Frontal cortex (tissue), 3 donors: ENCODE measurements at regions not wholly inside any gene's neighbourhood (a gene's known extent, or its start where the extent isn't known, plus 50 kb on each side); places are given as distances from the start of the nearest gene placed in this dataset.
"Not testable (repeated sequence)": the region's sequence is repeated elsewhere in the genome, so short reads cannot be mapped to it uniquely, and the experiment has no call there.

Source experiments
- DNase-seq, 2 donors: peaks; one replicate each; pipeline ENCODE4 v3.0.0; 2012; ENCODE audit warnings: low spot score in 2 of 2
- FAIRE-seq: peaks from 2 replicates; lab custom pipeline; 2012; peaks lifted over from hg19 to GRCh38; lab: Jason Lieb, UNC
- donor health status: control.
- donor health status: control.
- donor health status: control.

DNA sequence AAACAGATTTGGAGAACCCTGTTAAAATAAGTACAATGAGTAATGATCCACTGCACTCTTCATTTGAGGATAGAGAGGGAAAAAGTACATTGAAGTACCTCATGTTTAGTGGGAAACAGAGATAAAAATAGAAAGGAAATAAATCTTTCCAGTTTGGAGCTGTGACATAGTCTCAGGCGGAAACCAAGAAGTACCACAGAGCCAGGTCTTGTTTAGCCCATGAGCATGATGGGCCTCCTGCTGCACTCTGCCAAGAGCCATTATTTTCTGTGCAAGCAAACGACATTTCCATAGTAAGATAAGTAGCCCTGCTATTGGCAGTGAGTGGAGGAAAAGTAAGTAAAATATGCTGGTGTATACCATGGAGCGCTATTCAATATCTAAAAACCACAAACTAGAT is 796.1 kb downstream of the TBL1XR1 start:
- FAIRE-seq = no peak
- no peak for DNase-seq

DNA sequence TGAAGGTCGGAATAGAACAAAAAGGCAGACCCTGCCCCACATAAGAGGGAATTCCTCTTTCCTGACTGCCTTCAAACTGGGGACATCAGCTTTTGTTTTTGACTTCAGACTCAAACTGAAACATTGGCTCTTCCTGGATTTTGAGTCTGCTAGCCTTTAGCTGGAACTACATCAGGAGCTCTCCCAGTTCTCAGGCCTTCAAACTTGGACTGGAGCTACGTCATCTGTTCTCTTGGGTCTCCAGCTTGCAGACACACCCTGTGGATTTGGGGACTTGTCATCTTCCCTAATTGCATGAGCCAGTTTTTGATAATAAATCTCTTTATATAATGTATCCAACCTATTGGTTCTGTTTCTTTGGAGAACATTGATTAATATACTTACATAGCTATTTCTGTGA is 798.1 kb downstream of the TBL1XR1 start:
- no peak for DNase-seq
- FAIRE-seq = no peak

DNA sequence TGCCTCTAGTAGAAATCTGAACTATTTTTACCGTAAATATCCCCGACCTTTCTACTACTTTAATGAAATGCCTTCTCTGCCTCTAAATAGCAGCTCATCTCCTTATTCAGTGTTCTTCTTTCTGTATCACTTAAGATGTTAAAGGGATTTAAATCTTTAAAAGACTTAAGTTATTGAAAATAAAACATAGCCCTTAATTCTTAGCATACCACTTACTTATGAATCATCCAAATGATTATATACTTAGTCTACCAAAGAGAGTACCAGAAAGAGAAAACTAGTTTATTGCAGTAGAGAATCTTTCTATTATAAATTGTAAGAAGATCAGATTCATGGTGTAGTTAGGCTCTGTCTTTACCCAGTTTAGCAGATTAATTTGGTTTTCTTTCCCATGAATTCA is 802.0 kb downstream of the TBL1XR1 start:
- no peak for DNase-seq
- no peak for FAIRE-seq

DNA sequence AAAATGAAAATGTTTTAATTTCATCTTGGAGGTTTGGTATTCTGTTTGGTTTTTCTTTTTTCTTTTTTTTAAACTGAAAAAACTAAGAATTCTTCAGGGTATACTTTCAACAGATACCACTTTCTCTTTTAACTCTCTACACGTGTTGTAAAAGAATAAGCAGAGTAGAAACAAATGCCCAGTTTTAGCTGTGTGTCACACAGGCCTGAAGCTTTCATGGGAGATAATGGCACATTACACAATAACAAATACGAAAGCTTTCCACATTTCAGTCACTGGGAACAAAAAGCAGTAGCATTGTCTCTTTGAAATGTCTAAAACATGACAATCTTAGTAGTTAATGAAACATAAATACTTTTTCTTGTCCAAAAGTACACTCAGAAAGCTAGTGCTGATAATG is 818.5 kb downstream of the TBL1XR1 start:
- FAIRE-seq (no peak), DNase-seq (no peak)

DNA sequence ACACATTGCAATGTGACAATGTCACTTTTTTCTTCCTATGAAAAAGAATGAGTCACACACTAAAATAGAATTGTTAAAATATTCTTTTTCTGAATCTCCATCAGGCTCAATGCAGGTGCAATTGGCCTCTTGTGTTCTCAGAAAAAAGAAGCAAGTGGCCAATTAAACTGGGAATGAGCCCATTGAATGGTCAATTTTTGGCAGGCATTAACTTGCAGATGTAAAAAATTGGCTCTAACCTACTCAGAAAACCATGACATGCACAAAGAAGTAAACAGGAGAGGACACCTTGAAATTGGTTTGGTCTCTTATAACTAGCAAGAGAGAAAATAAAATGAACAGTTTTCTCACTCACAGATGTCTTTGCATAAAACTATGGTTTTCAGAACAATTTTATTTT is 820.8 kb downstream of the TBL1XR1 start:
- DNase-seq (no peak), FAIRE-seq (no peak)

DNA sequence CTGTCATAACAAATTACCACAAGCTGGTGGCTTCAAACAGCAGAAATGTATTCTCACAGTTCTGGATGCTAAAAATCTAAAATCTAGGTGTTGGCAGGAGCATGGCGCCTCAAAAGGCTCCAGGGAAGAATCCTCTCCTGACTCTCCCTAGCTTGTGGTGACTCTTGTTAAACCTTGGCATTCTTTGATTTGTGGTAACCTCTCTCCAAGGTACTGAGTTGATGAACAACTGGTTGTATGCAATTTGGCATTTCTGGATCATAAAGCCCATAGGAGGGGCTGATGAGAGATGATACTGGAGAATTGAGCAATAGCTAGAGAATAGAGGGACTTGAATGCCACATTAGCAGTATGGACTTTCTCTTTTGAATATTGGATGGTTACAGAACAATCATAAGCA is 821.8 kb downstream of the TBL1XR1 start:
- FAIRE-seq (no peak), DNase-seq (no peak)

DNA sequence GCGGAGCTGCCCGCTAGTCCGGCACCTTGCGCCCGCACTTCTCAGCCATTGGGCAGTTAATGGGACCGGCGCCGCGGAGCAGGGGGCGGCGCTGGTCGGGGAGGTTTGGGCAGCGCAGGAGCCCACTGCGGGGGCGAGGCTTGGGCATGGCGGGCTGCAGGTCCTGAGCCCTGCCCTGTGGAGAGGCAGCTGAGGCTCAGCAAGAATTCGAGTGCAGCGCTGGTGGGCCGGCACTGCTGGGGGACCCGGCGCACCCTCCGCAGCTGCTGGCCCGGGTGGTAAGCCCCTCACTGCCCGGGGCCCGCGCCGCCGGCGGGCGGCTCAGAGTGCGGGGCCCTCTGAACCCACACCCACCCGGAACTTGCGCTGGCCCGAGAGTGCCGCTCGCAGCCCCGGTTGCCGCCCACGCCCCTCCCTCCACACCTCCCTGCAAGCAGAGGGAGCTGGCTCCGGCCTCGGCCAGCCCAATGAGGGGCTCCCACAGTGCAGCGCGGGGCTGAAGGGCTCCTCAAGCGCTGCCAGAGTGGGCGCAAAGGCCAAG is 835.0 kb downstream of the TBL1XR1 start:
- no peak for FAIRE-seq
- no peak for DNase-seq

DNA sequence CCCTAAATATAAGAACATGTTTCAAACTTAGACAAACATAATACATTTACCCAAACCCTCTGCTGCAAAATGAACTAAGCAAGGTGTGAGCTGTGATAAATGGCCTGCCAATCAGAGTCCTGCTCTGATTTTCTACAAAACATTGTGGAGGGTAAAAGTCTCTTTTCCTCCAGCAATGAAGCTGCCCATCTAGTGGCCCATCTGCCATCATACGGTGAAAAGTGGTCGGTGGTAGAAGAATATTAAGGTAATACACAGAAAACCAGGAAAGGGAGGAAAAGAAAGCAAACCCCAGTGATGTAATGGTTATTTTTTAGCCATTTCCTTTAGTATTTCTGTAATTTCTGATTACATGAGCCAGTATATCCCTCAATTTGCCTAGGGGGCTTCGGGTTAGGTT is 838.1 kb downstream of the TBL1XR1 start:
- FAIRE-seq = no peak

DNA sequence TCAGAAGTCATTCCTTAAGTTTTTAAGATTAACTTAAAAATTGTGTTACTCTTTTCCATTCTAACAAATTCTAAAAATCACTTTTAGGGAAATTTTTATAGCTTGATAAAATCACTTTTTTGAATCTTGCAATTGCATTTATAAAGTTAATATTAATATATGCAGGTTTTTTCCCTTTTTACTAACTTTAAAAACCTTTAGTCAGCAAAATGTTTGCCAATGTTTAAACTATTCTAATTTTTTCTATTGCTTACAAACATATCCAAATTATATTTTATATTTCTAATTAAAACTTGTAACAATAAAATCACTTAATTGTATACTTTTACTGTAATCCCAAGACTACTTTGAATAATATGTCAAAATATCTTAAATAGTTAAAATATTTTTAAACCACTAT is 839.4 kb downstream of the TBL1XR1 start:
- peak; percentile 80 for FAIRE-seq
- DNase-seq = no peak

More for the DNA sequence above, 838.1 kb downstream of the TBL1XR1 start:
- no peak for DNase-seq

DNA sequence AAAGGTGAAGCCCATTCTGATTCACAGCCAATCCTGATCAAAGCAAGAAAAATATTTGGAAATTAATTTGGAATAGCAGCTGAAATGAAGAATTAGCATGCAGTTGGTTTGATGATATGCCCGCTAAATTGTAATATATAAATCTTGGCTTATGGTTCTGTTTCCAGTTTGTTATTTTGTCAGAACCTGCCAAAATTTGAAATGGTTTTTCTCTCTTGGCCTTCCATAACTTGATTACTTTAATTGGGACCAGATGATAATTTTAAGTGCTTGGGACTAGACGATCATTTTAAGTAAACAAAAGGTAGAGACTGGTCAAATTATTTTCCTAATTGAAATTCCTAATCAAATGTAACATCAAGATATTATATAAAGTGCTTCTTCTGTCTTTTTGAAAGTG is 842.4 kb downstream of the TBL1XR1 start:
- DNase-seq = no peak
- no peak for FAIRE-seq

DNA sequence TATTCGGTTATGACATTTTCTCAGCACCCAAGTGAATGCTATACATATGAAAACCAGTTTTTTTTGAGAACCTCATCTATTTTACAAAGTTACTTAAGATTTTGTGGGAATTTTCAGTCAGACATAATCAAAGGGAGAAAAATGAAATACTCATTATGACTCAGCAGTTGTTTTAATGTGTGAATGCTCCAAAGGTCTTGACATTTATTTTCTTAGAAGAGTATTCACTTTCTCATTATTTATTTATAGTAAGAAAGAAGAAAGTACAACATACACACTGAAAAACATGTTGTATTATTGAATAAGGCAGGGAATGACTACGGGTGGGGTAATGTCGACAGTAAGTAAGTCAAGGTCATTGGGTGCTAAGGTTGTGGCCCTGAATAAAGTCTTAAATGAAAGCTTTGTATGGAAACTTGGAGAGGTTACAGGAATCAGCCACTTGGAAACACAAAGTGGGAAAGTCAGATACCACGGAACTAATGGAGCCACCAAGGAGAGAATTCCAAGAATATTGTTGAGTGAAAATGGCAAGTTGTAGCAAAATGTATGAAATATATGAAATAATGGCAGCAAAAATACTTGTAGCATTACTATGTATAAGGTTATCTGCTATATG is 844.5 kb downstream of the TBL1XR1 start:
- DNase-seq (no peak), FAIRE-seq (no peak)

DNA sequence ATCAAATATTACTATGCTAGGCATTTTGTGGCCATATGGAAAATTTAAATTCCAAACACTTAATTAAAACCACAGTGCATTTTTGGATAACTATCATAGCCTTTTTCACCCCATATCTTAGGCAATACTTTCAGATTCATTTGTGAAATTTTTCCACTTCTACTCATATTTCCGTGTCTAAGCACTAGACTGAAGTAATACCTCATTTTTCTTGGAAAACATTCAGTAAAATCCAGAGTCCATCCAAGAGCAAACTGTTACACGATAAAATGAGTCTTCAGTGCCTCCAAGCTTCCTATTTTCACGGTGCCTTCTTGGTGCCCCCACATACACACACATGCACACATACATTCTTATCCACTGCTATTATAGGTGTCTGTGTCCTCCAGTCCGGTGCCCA is 845.9 kb downstream of the TBL1XR1 start:
- FAIRE-seq (no peak), DNase-seq (no peak)

DNA sequence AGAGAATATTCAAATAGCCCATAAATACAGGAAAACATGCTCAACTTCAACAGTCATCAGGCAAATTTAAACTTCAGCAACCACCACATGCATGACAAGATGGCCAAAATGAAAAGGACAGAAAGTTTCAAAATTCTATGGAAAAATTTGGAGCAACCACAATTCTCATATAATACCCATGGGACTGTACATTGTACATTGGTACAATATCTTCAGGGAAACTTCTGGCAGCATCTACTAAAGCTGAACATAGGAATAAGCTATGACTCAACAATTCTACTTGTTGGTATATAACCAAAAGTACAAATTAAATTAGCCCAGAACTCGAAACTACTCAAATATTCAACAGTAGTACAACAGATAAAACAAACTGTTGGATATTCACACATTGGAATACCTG is 847.6 kb downstream of the TBL1XR1 start:
- FAIRE-seq (no peak), DNase-seq (no peak)

DNA sequence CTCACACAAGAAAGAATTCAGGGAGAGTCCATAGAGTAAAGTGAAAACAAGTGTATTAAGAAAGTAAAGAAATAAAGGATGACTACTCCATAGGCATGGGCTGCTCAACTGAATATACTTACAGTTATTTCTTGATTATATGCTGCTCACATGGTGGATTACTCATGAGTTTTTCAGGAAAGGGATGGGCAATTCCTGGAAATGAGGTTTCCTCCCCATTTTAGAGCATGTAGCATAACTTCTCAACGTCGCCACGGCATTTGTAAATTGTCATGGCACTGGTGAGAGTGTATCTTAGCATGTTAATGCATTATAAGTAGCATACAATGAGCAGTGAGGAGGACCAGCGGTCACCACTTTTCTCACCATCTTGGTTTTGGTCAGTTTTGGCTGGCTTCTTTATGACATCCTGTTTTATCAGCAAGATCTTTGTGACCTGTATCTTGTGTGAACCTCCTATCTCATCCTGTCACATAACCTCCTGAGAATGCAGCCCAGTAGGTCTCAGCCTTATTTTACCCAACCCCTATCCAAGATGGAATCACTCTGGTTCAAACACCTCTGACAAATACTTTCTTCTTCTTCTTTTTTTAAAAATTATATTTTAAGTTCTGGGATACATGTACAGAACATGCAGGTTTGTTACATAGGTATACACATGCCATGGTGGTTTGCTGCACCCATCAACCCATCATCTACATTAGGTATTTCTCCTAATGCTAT is 849.7 kb downstream of the TBL1XR1 start:
- no peak for DNase-seq
- FAIRE-seq = no peak

DNA sequence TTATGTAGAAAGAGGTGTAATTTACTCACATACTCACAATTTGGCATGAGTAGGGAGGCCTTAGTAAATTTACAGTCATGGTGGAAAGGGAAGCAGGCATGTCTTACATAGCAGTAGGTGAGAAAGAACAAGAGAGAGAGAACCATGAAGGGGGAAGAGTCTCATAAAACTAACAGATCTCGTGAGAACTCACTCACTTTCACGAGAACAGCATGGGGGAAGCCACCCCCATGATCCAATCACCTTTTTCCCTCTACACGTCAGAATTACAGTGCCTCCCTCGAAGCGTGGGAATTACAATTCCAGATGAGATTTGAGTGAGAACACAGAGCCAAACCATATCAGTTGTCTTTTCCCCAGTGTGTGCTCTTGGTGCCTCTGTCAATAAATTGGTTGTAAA is 855.3 kb downstream of the TBL1XR1 start:
- DNase-seq (no peak), FAIRE-seq (no peak)

DNA sequence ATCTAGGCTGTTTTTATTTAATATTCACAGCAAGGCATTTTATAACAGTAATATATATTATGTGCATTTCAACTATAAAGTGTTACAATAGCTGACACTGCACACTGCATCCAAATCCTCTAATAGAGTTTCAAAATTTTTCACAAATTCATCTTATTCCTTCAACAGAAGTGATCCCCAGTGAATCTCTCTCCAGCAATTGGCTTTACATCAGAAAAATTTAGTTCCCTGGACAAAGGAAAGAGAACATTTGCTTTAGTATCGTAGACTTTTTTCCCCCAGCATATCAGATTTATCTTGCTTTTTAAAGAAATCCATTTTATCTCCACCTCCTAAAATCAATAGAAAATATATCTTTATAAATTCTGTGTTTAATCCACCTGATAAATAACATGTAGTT is 868.6 kb downstream of the TBL1XR1 start:
- FAIRE-seq (no peak), DNase-seq (no peak)

DNA sequence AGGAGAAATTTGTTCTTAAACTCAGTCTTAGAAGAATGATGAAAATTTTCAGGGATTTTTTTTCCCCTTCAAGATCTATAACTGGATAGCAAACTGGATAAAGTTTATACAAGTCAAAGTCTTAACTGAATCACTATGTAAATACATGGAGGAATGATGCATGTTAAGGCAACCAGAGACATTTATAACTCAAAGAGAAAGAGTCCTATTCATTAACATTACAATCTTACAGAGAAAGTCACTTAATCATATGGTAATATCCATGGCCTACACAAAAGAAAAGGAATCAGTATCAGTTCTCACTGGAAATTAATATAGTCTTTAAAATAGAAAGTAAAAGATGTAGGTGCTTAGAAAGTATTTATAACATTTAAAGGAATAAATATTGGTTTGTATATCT is 869.1 kb downstream of the TBL1XR1 start:
- DNase-seq (no peak), FAIRE-seq (no peak)

DNA sequence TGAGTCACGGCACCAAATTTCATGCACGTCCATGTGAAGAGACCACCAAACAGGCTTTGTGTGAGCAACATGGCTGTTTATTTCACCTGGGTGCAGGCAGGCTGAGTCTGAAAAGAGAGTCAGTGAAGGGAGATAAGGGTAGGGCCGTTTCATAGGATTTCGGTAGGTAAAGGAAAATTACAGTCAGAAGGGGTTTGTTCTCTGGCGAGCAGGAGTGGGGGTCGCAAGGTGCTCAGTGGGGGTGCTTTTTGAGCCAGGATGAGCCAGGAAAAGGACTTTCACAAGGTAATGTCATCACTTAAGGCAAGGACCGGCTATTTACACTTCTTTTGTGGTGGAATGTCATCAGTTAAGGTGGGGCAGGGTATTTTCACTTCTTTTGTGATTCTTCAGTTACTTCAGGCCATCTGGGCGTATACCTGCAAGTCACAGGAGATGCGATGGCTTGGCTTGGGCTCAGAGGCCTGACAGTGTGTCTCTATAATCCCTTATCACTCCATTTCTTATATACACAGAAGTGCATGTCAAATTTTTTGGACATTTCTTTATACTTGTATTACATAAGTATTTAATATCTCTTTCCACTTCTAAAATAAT is 870.3 kb downstream of the TBL1XR1 start:
- FAIRE-seq, DNase-seq: not testable (repeated sequence)

DNA sequence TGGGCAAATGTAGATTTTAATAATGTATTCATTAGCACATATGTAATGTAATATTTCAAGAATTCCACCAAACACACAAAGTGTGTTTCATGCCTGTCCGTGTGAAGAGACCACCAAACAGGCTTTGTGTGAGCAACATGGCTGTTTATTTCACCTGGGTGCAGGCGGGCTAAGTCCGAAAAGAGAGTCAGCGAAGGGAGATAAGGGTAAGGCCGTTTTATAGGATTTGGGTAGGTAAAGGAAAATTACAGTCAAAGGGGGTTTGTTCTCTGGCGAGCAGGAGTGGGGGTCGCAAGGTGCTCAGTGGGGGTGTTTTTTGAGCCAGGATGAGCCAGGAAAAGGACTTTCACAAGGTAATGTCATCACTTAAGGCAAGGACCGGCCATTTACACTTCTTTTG is 875.8 kb downstream of the TBL1XR1 start:
- not testable (repeated sequence) for FAIRE-seq, DNase-seq

DNA sequence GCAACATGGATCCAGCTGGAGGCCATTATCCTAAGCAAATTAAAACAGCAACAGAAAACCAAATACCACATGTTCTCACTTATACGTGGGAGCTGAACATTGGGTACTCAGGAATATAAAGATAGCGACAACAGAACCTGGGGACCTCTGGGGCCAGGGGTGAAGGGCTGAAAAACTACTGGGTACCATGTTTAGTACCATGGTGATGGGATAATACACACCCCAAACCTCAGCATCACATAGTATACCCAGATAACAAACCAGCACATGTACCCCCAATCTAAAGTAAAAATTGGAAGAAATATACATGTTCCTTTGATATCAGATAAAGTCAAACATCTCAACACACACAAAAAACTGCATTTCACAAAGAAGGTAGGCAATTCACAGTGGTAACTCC is 876.2 kb downstream of the TBL1XR1 start:
- FAIRE-seq (no peak), DNase-seq (no peak)

DNA sequence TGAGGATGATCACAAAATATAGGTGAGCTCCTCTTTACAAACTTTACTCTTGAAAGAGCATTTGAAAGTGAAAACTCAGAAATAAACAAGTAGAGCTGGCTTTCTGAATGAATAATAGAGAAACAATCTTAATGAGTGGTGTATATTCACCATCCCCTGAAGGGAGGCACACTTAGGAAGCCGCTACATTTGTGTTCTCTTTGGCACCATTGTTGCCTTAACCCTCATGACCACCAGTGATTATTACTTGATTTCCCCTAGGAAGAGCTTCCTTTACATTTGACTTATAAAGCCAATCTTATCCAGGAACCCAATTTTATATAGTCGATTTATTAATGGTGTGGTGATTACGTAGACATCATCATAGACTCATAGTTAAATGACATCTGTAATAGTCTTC is 883.9 kb downstream of the TBL1XR1 start:
- FAIRE-seq (no peak), DNase-seq (no peak)
